ENCODE measurements at regions not wholly inside any gene's neighbourhood (a gene's known extent, or its start where the extent isn't known, plus 50 kb on each side); places are given as distances from the start of the nearest gene placed in this dataset.

DNA sequence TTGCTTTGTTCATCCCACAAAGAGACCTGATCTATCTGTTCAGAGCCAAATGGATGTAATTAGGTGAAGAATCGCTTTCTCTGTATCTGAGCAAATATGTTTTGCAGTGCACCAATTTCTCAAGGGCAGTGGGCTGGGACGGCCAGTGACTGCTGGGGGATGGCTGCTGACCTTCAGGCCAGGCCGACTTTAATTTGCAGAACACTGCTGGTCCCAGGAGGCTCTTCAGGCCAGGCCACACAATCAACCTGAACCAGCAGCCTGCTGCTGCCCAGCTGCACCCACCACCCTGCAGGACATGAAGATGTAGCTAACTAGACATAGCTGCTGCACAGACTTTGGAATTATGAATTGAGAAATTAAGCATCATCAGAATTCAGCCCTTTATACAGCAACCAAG, 194.4 kb upstream of the ONECUT1 start:
- no peak overlapping the region for H3K9ac ChIP-seq
- DNase-seq, result no peak
- TF ChIP-seq SMC3 (IDR thresholded peaks at IDR 0.05; ENCODE audit: low read depth, low read length) (no peak), POLR2AphosphoS5 (IDR thresholded peaks at IDR 0.05; ENCODE audit: low read depth, low read length) (no peak), MAX (IDR thresholded peaks at IDR 0.05; ENCODE audit: low read depth) (no peak)
- no peaks in the 10 kb centered on the region for H3K4me1 ChIP-seq (ENCODE audit: control insufficient read depth in 1 of 2, insufficient read depth in 2 of 2, low read depth in 1 of 2, low read length in 1 of 2)
- ChIA-PET CTCF (no interaction called here), POLR2A (no interaction called here)
- H3K79me2 ChIP-seq (ENCODE audit: insufficient read depth), result no peaks in the 10 kb centered on the region
- no peak overlapping the region for H3K4me3 ChIP-seq (ENCODE audit: low read depth in 2 of 2, low read length in 1 of 2)
- no peaks in the 10 kb centered on the region for H3K9me2 ChIP-seq
- no peak overlapping the region for H2AFZ ChIP-seq (ENCODE audit: low read depth)
- H3K9me3 ChIP-seq, result no peaks in the 10 kb centered on the region
- 2% methylated on average over 3 of the region's 3 CpGs for WGBS (ENCODE audit: low lambda C conversion rate)
- H3K27me3 ChIP-seq (ENCODE audit: insufficient read depth), result no peaks in the 10 kb centered on the region
- H3K36me3 ChIP-seq (replicated peaks in 1 of 2; ENCODE audit: control insufficient read depth in 1 of 2, insufficient read depth in 2 of 2, low read length in 1 of 2), result no peaks in the 10 kb centered on the region
- no peaks in the 10 kb centered on the region for H3F3A ChIP-seq (replicated peaks; ENCODE audit: insufficient read depth)
- H3K4me2 ChIP-seq, result no peak overlapping the region
- no peak overlapping the region for H3K27ac ChIP-seq (ENCODE audit: low read depth in 2 of 2, low read length in 1 of 2)
- no peaks in the 10 kb centered on the region for H4K20me1 ChIP-seq (ENCODE audit: insufficient read depth)

DNA sequence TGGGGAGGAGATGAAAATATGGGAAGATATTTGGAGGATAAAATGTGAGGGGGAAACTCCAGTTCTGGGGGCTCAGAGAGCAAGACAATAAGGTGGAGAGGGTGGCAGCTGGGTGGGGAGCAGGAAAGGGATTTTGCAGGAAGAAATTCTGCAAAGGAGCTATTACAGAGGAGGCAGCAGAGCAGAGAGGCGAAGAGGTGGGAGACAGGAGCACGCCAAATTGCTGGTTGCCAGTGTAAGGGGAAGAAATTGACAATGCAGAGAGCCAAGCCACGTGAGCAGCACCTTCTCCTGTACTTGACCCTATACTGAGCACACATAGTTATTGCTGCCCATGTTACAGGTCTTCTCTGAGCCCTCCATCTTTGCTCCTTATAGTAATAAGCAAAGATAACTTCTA, 190.3 kb upstream of the ONECUT1 start:
- CTCF ChIA-PET, result no interaction called here
- H3K9me3 ChIP-seq, result no peaks in the 10 kb centered on the region

More for the DNA sequence above, 190.3 kb upstream of the ONECUT1 start:
- Histone ChIP-seq H3K27me3 (ENCODE audit: insufficient read depth) (0 out of 2 replicates have a peak, but pooled peaks cover 2% of the 10 kb centered on the region), H3K36me3 (replicated peaks in 1 of 2; ENCODE audit: control insufficient read depth in 1 of 2, insufficient read depth in 2 of 2, low read length in 1 of 2) (no peaks in the 10 kb centered on the region), H3F3A (replicated peaks; ENCODE audit: insufficient read depth) (no peaks in the 10 kb centered on the region), H3K9me2 (no peaks in the 10 kb centered on the region), H4K20me1 (ENCODE audit: insufficient read depth) (no peaks in the 10 kb centered on the region), H3K4me3 (ENCODE audit: low read depth in 2 of 2, low read length in 1 of 2) (no peak overlapping the region), H3K9ac (no peak overlapping the region), H3K79me2 (ENCODE audit: insufficient read depth) (no peaks in the 10 kb centered on the region), H3K4me2 (no peak overlapping the region), H3K4me1 (ENCODE audit: control insufficient read depth in 1 of 2, insufficient read depth in 2 of 2, low read depth in 1 of 2, low read length in 1 of 2) (no peaks in the 10 kb centered on the region), H3K27ac (ENCODE audit: low read depth in 2 of 2, low read length in 1 of 2) (no peak overlapping the region), H2AFZ (ENCODE audit: low read depth) (no peak overlapping the region)
- TF ChIP-seq GATA2 (CRISPR knock-in tag; IDR thresholded peaks at IDR 0.05) (no peak), RCOR1 (IDR thresholded peaks at IDR 0.05; ENCODE audit: low read length) (no peak), RAD21 (IDR thresholded peaks at IDR 0.05; ENCODE audit: low read length) (no peak), MEF2A (IDR thresholded peaks at IDR 0.05; ENCODE audit: borderline replicate concordance, low read depth) (no peak), MXI1 (IDR thresholded peaks at IDR 0.05; ENCODE audit: low read depth, low read length) (no peak), RFX5 (IDR thresholded peaks at IDR 0.05; ENCODE audit: low read length) (no peak), PBX3 (IDR thresholded peaks at IDR 0.05) (no peak), POLR2AphosphoS5 (IDR thresholded peaks at IDR 0.05; ENCODE audit: low read depth, low read length) (no peak)
- TF ChIP-seq, protein P1, sequence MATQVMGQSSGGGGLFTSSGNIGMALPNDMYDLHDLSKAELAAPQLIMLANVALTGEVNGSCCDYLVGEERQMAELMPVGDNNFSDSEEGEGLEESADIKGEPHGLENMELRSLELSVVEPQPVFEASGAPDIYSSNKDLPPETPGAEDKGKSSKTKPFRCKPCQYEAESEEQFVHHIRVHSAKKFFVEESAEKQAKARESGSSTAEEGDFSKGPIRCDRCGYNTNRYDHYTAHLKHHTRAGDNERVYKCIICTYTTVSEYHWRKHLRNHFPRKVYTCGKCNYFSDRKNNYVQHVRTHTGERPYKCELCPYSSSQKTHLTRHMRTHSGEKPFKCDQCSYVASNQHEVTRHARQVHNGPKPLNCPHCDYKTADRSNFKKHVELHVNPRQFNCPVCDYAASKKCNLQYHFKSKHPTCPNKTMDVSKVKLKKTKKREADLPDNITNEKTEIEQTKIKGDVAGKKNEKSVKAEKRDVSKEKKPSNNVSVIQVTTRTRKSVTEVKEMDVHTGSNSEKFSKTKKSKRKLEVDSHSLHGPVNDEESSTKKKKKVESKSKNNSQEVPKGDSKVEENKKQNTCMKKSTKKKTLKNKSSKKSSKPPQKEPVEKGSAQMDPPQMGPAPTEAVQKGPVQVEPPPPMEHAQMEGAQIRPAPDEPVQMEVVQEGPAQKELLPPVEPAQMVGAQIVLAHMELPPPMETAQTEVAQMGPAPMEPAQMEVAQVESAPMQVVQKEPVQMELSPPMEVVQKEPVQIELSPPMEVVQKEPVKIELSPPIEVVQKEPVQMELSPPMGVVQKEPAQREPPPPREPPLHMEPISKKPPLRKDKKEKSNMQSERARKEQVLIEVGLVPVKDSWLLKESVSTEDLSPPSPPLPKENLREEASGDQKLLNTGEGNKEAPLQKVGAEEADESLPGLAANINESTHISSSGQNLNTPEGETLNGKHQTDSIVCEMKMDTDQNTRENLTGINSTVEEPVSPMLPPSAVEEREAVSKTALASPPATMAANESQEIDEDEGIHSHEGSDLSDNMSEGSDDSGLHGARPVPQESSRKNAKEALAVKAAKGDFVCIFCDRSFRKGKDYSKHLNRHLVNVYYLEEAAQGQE (IDR thresholded peaks at IDR 0.05; ENCODE audit: low read depth, low read length), result no peak
- TF ChIP-seq, protein P2, sequence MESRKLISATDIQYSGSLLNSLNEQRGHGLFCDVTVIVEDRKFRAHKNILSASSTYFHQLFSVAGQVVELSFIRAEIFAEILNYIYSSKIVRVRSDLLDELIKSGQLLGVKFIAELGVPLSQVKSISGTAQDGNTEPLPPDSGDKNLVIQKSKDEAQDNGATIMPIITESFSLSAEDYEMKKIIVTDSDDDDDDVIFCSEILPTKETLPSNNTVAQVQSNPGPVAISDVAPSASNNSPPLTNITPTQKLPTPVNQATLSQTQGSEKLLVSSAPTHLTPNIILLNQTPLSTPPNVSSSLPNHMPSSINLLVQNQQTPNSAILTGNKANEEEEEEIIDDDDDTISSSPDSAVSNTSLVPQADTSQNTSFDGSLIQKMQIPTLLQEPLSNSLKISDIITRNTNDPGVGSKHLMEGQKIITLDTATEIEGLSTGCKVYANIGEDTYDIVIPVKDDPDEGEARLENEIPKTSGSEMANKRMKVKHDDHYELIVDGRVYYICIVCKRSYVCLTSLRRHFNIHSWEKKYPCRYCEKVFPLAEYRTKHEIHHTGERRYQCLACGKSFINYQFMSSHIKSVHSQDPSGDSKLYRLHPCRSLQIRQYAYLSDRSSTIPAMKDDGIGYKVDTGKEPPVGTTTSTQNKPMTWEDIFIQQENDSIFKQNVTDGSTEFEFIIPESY (IDR thresholded peaks at IDR 0.05; ENCODE audit: borderline replicate concordance, low read depth), result no peak
- no peak for DNase-seq
- WGBS (ENCODE audit: low lambda C conversion rate), result 6% methylated on average over 3 of the region's 3 CpGs
- POLR2A ChIA-PET, result no interaction called here

Measured in SK-N-SH (cell line).